Suprapubic skin (tissue), 4 donors: ENCODE measurements at regions not wholly inside any gene's neighbourhood (a gene's known extent, or its start where the extent isn't known, plus 50 kb on each side); places are given as distances from the start of the nearest gene placed in this dataset.

Experiments used
- POLR2A ChIP-seq, 2 donors: fragments of 450-650 bp; IDR thresholded peaks; one replicate each; pipeline ENCODE4 v1.6.1; 2017; ENCODE audit warnings: antibody characterized with exemption in 2 of 2, mild to moderate bottlenecking in 2 of 2, moderate library complexity in 2 of 2
- POLR2AphosphoS5 ChIP-seq, 3 donors: sonication (generic); formaldehyde crosslinking; IDR thresholded peaks; one replicate each; pipeline ENCODE4 v1.6.1; 2017; ENCODE audit warnings: antibody characterized with exemption in 3 of 3
- TF ChIP-seq, protein P1 (sequence below), 2 donors: fragments of 200-600 bp in 1 of 2; fragments of 450-650 bp in 1 of 2; sonication (generic) in 1 of 2; IDR thresholded peaks; one replicate each; pipeline ENCODE4 v1.5.1; 2016 to 2019; ENCODE audit warnings: antibody characterized with exemption in 2 of 2, mild to moderate bottlenecking in 1 of 2, moderate library complexity in 1 of 2

DNA sequence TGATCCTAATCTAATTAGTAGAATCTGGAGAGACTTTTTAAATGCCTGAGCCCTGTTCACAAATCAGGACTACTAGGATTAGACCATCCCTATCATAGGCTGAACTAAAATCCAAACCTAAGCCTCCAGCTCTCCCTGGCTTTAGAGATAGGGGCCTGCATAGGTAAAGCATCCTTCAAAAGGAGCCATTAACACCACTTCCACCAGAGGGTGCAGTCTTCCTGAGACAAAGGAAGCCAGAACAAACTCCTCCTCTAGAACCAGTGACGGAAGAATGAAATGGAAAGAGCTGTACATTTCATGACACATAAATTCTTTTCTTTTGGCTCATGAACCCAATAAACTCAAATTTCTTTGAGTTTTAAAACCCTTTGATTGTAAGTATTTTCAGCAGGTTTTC, 291.2 kb upstream of the ADGRB3 start:
- TF ChIP-seq, protein P1, sequence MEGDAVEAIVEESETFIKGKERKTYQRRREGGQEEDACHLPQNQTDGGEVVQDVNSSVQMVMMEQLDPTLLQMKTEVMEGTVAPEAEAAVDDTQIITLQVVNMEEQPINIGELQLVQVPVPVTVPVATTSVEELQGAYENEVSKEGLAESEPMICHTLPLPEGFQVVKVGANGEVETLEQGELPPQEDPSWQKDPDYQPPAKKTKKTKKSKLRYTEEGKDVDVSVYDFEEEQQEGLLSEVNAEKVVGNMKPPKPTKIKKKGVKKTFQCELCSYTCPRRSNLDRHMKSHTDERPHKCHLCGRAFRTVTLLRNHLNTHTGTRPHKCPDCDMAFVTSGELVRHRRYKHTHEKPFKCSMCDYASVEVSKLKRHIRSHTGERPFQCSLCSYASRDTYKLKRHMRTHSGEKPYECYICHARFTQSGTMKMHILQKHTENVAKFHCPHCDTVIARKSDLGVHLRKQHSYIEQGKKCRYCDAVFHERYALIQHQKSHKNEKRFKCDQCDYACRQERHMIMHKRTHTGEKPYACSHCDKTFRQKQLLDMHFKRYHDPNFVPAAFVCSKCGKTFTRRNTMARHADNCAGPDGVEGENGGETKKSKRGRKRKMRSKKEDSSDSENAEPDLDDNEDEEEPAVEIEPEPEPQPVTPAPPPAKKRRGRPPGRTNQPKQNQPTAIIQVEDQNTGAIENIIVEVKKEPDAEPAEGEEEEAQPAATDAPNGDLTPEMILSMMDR (IDR thresholded peaks at IDR 0.05) = no peak
- TF ChIP-seq POLR2AphosphoS5 (IDR thresholded peaks at IDR 0.05) (no peak), POLR2A (IDR thresholded peaks at IDR 0.05) (no peak)
